ENCODE measurements at regions not wholly inside any gene's neighbourhood (a gene's known extent, or its start where the extent isn't known, plus 50 kb on each side); places are given as distances from the start of the nearest gene placed in this dataset.

- no peak overlapping the region for H3K27ac ChIP-seq (ENCODE audit: low read length)
- no peak overlapping the region for H3K4me3 ChIP-seq (ENCODE audit: low read length)
- H3K27me3 ChIP-seq (ENCODE audit: control insufficient read depth, insufficient read depth, low read length), result no peaks in the 10 kb centered on the region
- H3K4me1 ChIP-seq (ENCODE audit: control insufficient read depth, low read depth, low read length), result no peaks in the 10 kb centered on the region
- H3K9me3 ChIP-seq (ENCODE audit: control insufficient read depth, low read depth, low read length), result no peaks in the 10 kb centered on the region
- H3K9ac ChIP-seq (ENCODE audit: low read length), result no peak overlapping the region
- no peaks in the 10 kb centered on the region for H3K36me3 ChIP-seq (ENCODE audit: control insufficient read depth, low read depth, low read length)
Measured at GRCh38 chr13:33953781-33954180, 135.8 kb downstream of the RFC3 start.

DNA sequence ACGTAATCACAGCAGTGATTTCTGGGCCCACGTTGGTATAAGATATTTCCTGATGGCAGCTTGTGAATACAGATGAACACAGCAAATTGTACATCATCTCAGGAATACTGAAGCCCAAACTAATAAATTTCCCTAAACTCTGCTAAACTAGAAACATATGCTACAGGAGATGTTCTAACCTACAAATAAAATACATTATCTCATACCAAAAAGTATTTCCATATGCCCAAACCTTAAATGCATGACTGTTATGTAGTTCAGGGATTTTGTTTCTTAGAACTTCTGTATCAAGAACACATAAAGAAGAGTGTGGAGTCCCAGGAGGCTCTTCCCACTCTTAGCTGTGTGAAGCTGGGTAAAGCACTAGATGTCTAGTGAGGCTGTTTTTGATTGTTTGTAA is 138.4 kb downstream of the RFC3 start:
- Histone ChIP-seq H3K27me3 (ENCODE audit: control insufficient read depth, insufficient read depth, low read length) (no peaks in the 10 kb centered on the region), H3K4me3 (ENCODE audit: low read length) (no peak overlapping the region), H3K27ac (ENCODE audit: low read length) (no peak overlapping the region), H3K9me3 (ENCODE audit: control insufficient read depth, low read depth, low read length) (no peaks in the 10 kb centered on the region), H3K36me3 (ENCODE audit: control insufficient read depth, low read depth, low read length) (no peaks in the 10 kb centered on the region), H3K9ac (ENCODE audit: low read length) (no peak overlapping the region), H3K4me1 (ENCODE audit: control insufficient read depth, low read depth, low read length) (no peaks in the 10 kb centered on the region)

DNA sequence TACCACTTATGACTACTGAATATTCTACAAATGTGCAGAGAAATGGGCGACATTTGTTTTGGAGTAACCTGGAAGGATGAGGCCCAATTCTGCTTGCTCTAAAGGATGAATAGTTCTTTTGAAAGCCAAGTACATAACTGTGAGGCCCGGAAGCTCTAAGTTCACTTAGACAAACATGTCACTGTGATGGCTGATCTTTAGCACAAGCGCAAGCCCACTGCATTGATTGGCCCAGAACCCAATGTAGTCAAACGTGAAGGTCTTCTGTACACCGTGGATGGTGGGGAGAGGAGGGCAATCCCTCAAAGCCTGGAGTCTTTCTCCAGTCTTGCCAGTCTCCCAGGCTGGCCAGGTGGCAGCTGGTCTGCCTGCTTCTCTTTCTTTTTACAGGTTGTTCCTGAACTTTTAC is 139.6 kb downstream of the RFC3 start:
- Histone ChIP-seq H3K27me3 (ENCODE audit: control insufficient read depth, insufficient read depth, low read length) (no peaks in the 10 kb centered on the region), H3K4me3 (ENCODE audit: low read length) (no peak overlapping the region), H3K9ac (ENCODE audit: low read length) (no peak overlapping the region), H3K9me3 (ENCODE audit: control insufficient read depth, low read depth, low read length) (no peaks in the 10 kb centered on the region), H3K36me3 (ENCODE audit: control insufficient read depth, low read depth, low read length) (no peaks in the 10 kb centered on the region), H3K27ac (ENCODE audit: low read length) (no peak overlapping the region), H3K4me1 (ENCODE audit: control insufficient read depth, low read depth, low read length) (no peaks in the 10 kb centered on the region)

GRCh38 chr13:33958964-33959363 is 141.0 kb downstream of the RFC3 start:
- Histone ChIP-seq H3K4me3 (ENCODE audit: low read length) (no peak overlapping the region), H3K36me3 (ENCODE audit: control insufficient read depth, low read depth, low read length) (no peaks in the 10 kb centered on the region), H3K9ac (ENCODE audit: low read length) (no peak overlapping the region), H3K27me3 (ENCODE audit: control insufficient read depth, insufficient read depth, low read length) (no peaks in the 10 kb centered on the region), H3K27ac (ENCODE audit: low read length) (no peak overlapping the region), H3K4me1 (ENCODE audit: control insufficient read depth, low read depth, low read length) (no peaks in the 10 kb centered on the region), H3K9me3 (ENCODE audit: control insufficient read depth, low read depth, low read length) (no peaks in the 10 kb centered on the region)

DNA sequence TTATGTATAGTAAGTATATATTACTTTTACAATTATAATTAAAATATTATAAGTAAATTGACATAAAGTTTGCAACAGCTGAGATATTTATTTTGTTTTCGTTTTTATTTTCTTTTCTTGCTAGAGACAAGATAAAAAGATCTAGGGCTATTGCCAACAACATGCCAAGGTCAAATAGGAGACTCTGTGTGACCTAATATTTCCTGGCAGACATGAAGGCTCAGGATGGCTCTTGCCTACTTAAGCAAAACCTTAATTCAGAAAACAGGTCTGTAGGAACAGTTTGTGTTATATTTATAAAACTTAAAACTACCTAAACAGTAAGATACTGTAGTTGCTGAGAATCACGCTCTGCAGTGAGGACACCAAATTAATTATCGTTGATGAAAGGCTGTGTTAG is 145.2 kb downstream of the RFC3 start:
- Histone ChIP-seq H3K4me1 (ENCODE audit: control insufficient read depth, low read depth, low read length) (no peaks in the 10 kb centered on the region), H3K9me3 (ENCODE audit: control insufficient read depth, low read depth, low read length) (no peaks in the 10 kb centered on the region), H3K9ac (ENCODE audit: low read length) (no peak overlapping the region), H3K27me3 (ENCODE audit: control insufficient read depth, insufficient read depth, low read length) (no peaks in the 10 kb centered on the region), H3K27ac (ENCODE audit: low read length) (no peak overlapping the region), H3K36me3 (ENCODE audit: control insufficient read depth, low read depth, low read length) (no peaks in the 10 kb centered on the region), H3K4me3 (ENCODE audit: low read length) (no peak overlapping the region)

DNA sequence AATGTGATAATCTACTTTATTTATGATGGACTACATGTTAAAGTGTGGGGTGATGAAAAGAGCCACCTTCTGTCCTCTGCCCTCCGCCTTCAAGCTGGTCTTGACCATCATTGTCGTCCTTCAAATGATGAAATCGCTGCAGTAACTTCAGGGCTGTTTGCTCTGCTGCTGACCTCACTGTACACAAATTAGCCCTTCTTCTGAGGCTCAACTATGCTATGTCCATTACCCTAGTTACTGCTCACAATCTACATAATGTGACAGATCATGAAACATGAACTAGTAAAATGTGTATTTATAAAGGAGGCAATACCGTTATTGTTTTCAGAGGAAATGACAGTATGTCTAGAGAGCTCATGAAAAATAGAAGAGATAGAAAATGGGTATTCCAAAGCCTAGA is 145.9 kb downstream of the RFC3 start:
- no peak overlapping the region for H3K4me3 ChIP-seq (ENCODE audit: low read length)
- H3K27me3 ChIP-seq (ENCODE audit: control insufficient read depth, insufficient read depth, low read length), result no peaks in the 10 kb centered on the region
- no peaks in the 10 kb centered on the region for H3K9me3 ChIP-seq (ENCODE audit: control insufficient read depth, low read depth, low read length)
- no peak overlapping the region for H3K27ac ChIP-seq (ENCODE audit: low read length)
- H3K9ac ChIP-seq (ENCODE audit: low read length), result no peak overlapping the region
- no peaks in the 10 kb centered on the region for H3K36me3 ChIP-seq (ENCODE audit: control insufficient read depth, low read depth, low read length)
- no peaks in the 10 kb centered on the region for H3K4me1 ChIP-seq (ENCODE audit: control insufficient read depth, low read depth, low read length)

DNA sequence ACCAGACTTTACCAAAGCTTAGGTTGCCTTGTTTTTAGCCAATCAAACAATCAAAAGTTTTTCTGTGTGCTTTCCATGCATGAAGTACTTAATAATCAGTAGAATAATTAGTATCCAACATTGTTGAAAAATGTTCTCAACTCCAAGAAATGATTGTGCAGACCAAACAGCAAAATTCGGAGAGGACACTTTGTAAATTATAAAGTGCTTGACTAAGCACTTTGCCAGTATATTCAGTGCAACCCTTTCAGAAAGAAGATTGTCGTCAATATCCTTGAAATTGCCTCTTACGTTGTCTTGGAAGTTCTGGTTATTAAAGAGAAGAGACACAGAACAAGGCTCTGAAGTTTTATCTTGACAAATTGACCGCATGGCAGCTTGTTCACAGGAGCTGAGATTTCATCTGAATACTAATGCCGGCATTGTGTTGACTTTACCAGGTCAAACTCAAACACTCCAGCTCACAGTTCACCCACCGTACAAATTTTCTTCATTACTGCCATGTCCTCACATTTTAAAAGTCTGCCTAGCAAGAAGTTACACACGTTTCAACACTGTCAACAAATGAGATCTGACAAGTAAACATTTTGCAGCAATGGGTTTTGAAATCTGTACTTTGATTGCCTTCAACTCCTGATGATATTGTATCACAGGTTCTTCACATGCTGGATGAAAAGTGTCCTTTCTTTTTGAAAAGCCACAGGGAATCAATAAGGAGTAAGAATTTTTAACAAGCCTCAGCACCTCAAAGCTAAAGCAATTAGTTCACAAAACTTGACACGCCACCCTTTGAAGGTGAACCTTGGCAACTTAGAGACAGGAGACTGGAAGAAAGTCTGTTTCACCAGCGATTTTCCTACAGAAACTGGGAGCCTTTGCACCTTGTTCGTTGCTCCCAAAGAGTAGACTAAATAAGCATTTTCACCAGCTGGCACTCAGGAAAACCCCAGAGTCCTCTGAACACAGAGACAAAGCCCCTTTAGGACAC is 150.9 kb downstream of the RFC3 start:
- no peak overlapping the region for H3K4me3 ChIP-seq (ENCODE audit: low read length)
- no peak overlapping the region for H3K9ac ChIP-seq (ENCODE audit: low read length)
- no peaks in the 10 kb centered on the region for H3K9me3 ChIP-seq (ENCODE audit: control insufficient read depth, low read depth, low read length)
- H3K4me1 ChIP-seq (ENCODE audit: control insufficient read depth, low read depth, low read length), result no peaks in the 10 kb centered on the region
- H3K36me3 ChIP-seq (ENCODE audit: control insufficient read depth, low read depth, low read length), result no peaks in the 10 kb centered on the region
- H3K27ac ChIP-seq (ENCODE audit: low read length), result no peak overlapping the region
- H3K27me3 ChIP-seq (ENCODE audit: control insufficient read depth, insufficient read depth, low read length), result no peaks in the 10 kb centered on the region

GRCh38 chr13:33970746-33971561 is 153.0 kb downstream of the RFC3 start:
- Histone ChIP-seq H3K27ac (ENCODE audit: low read length) (no peak overlapping the region), H3K4me1 (ENCODE audit: control insufficient read depth, low read depth, low read length) (no peaks in the 10 kb centered on the region), H3K36me3 (ENCODE audit: control insufficient read depth, low read depth, low read length) (no peaks in the 10 kb centered on the region), H3K9ac (ENCODE audit: low read length) (no peak overlapping the region), H3K9me3 (ENCODE audit: control insufficient read depth, low read depth, low read length) (no peaks in the 10 kb centered on the region), H3K27me3 (ENCODE audit: control insufficient read depth, insufficient read depth, low read length) (no peaks in the 10 kb centered on the region), H3K4me3 (ENCODE audit: low read length) (no peak overlapping the region)

DNA sequence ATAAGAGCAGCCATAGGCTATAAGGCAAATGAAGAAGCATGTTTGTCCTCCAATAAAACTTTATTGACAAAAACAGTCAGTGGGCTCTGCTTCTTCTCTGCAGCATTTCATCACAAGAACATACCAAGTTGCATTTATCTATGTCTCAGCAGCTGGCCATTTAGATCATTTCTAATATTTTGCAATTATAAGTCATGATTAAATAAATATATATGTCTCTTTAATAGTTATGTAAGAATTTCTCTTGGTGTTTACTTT is 153.5 kb downstream of the RFC3 start:
- no peaks in the 10 kb centered on the region for H3K4me1 ChIP-seq (ENCODE audit: control insufficient read depth, low read depth, low read length)
- H3K9me3 ChIP-seq (ENCODE audit: control insufficient read depth, low read depth, low read length), result no peaks in the 10 kb centered on the region
- no peaks in the 10 kb centered on the region for H3K27me3 ChIP-seq (ENCODE audit: control insufficient read depth, insufficient read depth, low read length)
- no peaks in the 10 kb centered on the region for H3K36me3 ChIP-seq (ENCODE audit: control insufficient read depth, low read depth, low read length)
- H3K27ac ChIP-seq (ENCODE audit: low read length), result no peak overlapping the region
- no peak overlapping the region for H3K4me3 ChIP-seq (ENCODE audit: low read length)
- H3K9ac ChIP-seq (ENCODE audit: low read length), result no peak overlapping the region

GRCh38 chr13:33973194-33973593 is 155.2 kb downstream of the RFC3 start:
- H3K4me1 ChIP-seq (ENCODE audit: control insufficient read depth, low read depth, low read length), result no peaks in the 10 kb centered on the region
- no peak overlapping the region for H3K27ac ChIP-seq (ENCODE audit: low read length)
- no peaks in the 10 kb centered on the region for H3K27me3 ChIP-seq (ENCODE audit: control insufficient read depth, insufficient read depth, low read length)
- H3K9me3 ChIP-seq (ENCODE audit: control insufficient read depth, low read depth, low read length), result no peaks in the 10 kb centered on the region
- H3K9ac ChIP-seq (ENCODE audit: low read length), result no peak overlapping the region
- no peak overlapping the region for H3K4me3 ChIP-seq (ENCODE audit: low read length)
- no peaks in the 10 kb centered on the region for H3K36me3 ChIP-seq (ENCODE audit: control insufficient read depth, low read depth, low read length)

GRCh38 chr13:33976965-33977364 is 159.0 kb downstream of the RFC3 start:
- Histone ChIP-seq H3K9me3 (ENCODE audit: control insufficient read depth, low read depth, low read length) (no peaks in the 10 kb centered on the region), H3K4me1 (ENCODE audit: control insufficient read depth, low read depth, low read length) (no peaks in the 10 kb centered on the region), H3K27ac (ENCODE audit: low read length) (no peak overlapping the region), H3K36me3 (ENCODE audit: control insufficient read depth, low read depth, low read length) (no peaks in the 10 kb centered on the region), H3K27me3 (ENCODE audit: control insufficient read depth, insufficient read depth, low read length) (no peaks in the 10 kb centered on the region), H3K4me3 (ENCODE audit: low read length) (no peak overlapping the region), H3K9ac (ENCODE audit: low read length) (no peak overlapping the region)

DNA sequence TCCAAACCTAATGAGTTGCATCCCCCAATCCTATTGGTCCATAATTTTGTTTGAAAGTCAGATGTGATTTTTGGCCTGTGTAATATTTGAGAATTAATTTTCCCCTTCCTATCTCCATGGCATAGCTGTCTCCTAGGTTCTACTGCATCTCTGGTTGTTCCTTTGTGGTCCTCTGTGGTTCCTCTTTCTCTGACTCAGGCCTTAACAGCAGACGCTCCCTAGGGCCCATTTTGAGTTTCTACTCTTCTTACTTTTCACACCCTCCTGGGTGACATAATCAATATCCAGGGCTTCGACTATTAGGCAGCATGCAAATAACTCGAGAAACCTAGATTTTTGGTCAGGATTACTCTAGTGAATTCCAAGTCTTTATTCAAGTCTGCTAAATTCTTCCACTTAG is 160.7 kb downstream of the RFC3 start:
- Histone ChIP-seq H3K9me3 (ENCODE audit: control insufficient read depth, low read depth, low read length) (no peaks in the 10 kb centered on the region), H3K36me3 (ENCODE audit: control insufficient read depth, low read depth, low read length) (no peaks in the 10 kb centered on the region), H3K27me3 (ENCODE audit: control insufficient read depth, insufficient read depth, low read length) (no peaks in the 10 kb centered on the region), H3K9ac (ENCODE audit: low read length) (no peak overlapping the region), H3K27ac (ENCODE audit: low read length) (no peak overlapping the region), H3K4me3 (ENCODE audit: low read length) (no peak overlapping the region), H3K4me1 (ENCODE audit: control insufficient read depth, low read depth, low read length) (no peaks in the 10 kb centered on the region)

Data from iPS-18a (cell line).